RWPE2 (cell line): ENCODE measurements at regions not wholly inside any gene's neighbourhood (a gene's known extent, or its start where the extent isn't known, plus 50 kb on each side); places are given as distances from the start of the nearest gene placed in this dataset.

Source experiments
- ATAC-seq: fragments of 200-7000 bp; cut with Tn5 transposase; 3 replicates; pipeline ENCODE4 v1.9.1; 2021; ENCODE audit warnings: low read depth
- DNase-seq: peaks from one replicate; pipeline ENCODE4 v3.0.0-alpha.2; 2020; ENCODE audit warnings: low spot score
- H3K27ac ChIP-seq: fragments of 450-650 bp; 2 replicates; pipeline ENCODE4 v1.5.1; 2017; ENCODE audit warnings: mild to moderate bottlenecking; ENCODE audit not compliant: poor library complexity, severe bottlenecking
- H3K27me3 ChIP-seq: fragments of 250-450 bp; sonication (Bioruptor Pico); 2 replicates; pipeline ENCODE4 v1.5.1; 2021; ENCODE audit warnings: mild to moderate bottlenecking, moderate library complexity; ENCODE audit not compliant: insufficient read depth, poor library complexity, severe bottlenecking
- H3K36me3 ChIP-seq: fragments of 250-450 bp; sonication (Bioruptor Pico); 2 replicates; pipeline ENCODE4 v1.5.1; 2020; ENCODE audit warnings: low read depth, mild to moderate bottlenecking, moderate library complexity
- H3K4me1 ChIP-seq: fragments of 250-450 bp; sonication (Bioruptor Pico); 2 replicates; pipeline ENCODE4 v1.5.1; 2021; ENCODE audit warnings: mild to moderate bottlenecking, moderate library complexity; ENCODE audit not compliant: insufficient read depth, poor library complexity, severe bottlenecking
- H3K4me3 ChIP-seq: fragments of 250-450 bp; sonication (Bioruptor Pico); 2 replicates; pipeline ENCODE4 v1.5.1; 2021; ENCODE audit warnings: mild to moderate bottlenecking, moderate library complexity; ENCODE audit not compliant: severe bottlenecking
- H3K9me3 ChIP-seq: fragments of 250-450 bp; sonication (Bioruptor Pico); 2 replicates; pipeline ENCODE4 v1.5.1; 2021; ENCODE audit warnings: mild to moderate bottlenecking, moderate library complexity; ENCODE audit not compliant: severe bottlenecking
- CTCF ChIP-seq: fragments of 450-650 bp; IDR thresholded peaks from one replicate; pipeline ENCODE4 v1.5.1; 2017; ENCODE audit warnings: mild to moderate bottlenecking, moderate library complexity; ENCODE audit not compliant: poor library complexity, severe bottlenecking

- no peaks in the 10 kb centered on the region for H3K27me3 ChIP-seq
These were observed 341.3 kb downstream of the TEX29 start for GRCh38 chr13:111661776-111662175.

GRCh38 chr13:111662451-111662850, 342.0 kb downstream of the TEX29 start:
- Histone ChIP-seq H3K27ac (no peak overlapping the region), H3K4me3 (no peak overlapping the region), H3K4me1 (no peaks in the 10 kb centered on the region), H3K9me3 (no peaks in the 10 kb centered on the region), H3K36me3 (no peaks in the 10 kb centered on the region), H3K27me3 (no peaks in the 10 kb centered on the region)
- no peak for ATAC-seq
- TF ChIP-seq CTCF, result no peak
- no peak for DNase-seq

More at GRCh38 chr13:111661776-111662175, 341.3 kb downstream of the TEX29 start:
- no peaks in the 10 kb centered on the region for H3K36me3 ChIP-seq
- H3K4me1 ChIP-seq, result no peaks in the 10 kb centered on the region
- no peak overlapping the region for H3K27ac ChIP-seq
- no peaks in the 10 kb centered on the region for H3K9me3 ChIP-seq
- no peak overlapping the region for H3K4me3 ChIP-seq
- TF ChIP-seq CTCF, result no peak
- no peak for ATAC-seq
- DNase-seq, result no peak

GRCh38 chr13:111662895-111663294, 342.5 kb downstream of the TEX29 start:
- DNase-seq (no peak), ATAC-seq (no peak)
- H3K27ac ChIP-seq, result no peak overlapping the region
- no peaks in the 10 kb centered on the region for H3K36me3 ChIP-seq
- H3K4me3 ChIP-seq, result no peak overlapping the region
- no peaks in the 10 kb centered on the region for H3K27me3 ChIP-seq
- TF ChIP-seq CTCF, result no peak
- H3K4me1 ChIP-seq, result no peaks in the 10 kb centered on the region
- no peaks in the 10 kb centered on the region for H3K9me3 ChIP-seq

GRCh38 chr13:111663505-111663904, 343.1 kb downstream of the TEX29 start:
- Histone ChIP-seq H3K4me1 (no peaks in the 10 kb centered on the region), H3K36me3 (no peaks in the 10 kb centered on the region), H3K27me3 (no peaks in the 10 kb centered on the region), H3K9me3 (no peaks in the 10 kb centered on the region), H3K4me3 (no peak overlapping the region), H3K27ac (no peak overlapping the region)
- TF ChIP-seq CTCF, result no peak
- ATAC-seq, result no peak
- no peak for DNase-seq

GRCh38 chr13:111663953-111664421, 343.5 kb downstream of the TEX29 start:
- DNase-seq, result no peak
- no peak overlapping the region for H3K4me3 ChIP-seq
- TF ChIP-seq CTCF, result no peak

More at GRCh38 chr13:111663953-111664421, 343.5 kb downstream of the TEX29 start:
- Histone ChIP-seq H3K27me3 (no peaks in the 10 kb centered on the region), H3K27ac (no peak overlapping the region), H3K36me3 (no peaks in the 10 kb centered on the region), H3K9me3 (no peaks in the 10 kb centered on the region), H3K4me1 (no peaks in the 10 kb centered on the region)
- no peak for ATAC-seq
